ENCODE measurements at regions not wholly inside any gene's neighbourhood (a gene's known extent, or its start where the extent isn't known, plus 50 kb on each side); places are given as distances from the start of the nearest gene placed in this dataset.

DNA sequence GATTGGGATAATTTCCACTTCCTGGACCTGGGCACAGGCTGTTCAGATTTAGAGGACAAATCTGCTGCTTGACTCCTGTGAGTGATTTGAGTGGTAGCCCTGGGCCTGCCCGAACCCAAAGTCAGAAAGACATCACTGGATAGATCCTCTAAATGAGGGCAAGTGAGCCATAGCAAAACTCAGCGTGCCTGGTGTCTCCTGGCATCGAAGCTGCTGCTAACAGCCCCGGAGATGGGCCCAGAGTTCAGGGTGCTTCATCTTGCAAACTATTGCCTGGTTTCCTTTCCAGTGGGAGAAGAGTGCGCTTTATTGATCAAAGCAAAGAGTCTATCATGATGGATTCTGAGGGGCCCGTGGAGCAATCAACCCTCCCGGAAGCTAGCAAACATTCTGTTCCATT lies 153.1 kb upstream of the KLHL29 start:
- ChIA-PET POLR2A (ENCODE audit: low non-redundant PET) (no interaction called here), CTCF (no interaction called here)
- H3K27ac ChIP-seq, result no peak overlapping the region
- TF ChIP-seq, protein P1, sequence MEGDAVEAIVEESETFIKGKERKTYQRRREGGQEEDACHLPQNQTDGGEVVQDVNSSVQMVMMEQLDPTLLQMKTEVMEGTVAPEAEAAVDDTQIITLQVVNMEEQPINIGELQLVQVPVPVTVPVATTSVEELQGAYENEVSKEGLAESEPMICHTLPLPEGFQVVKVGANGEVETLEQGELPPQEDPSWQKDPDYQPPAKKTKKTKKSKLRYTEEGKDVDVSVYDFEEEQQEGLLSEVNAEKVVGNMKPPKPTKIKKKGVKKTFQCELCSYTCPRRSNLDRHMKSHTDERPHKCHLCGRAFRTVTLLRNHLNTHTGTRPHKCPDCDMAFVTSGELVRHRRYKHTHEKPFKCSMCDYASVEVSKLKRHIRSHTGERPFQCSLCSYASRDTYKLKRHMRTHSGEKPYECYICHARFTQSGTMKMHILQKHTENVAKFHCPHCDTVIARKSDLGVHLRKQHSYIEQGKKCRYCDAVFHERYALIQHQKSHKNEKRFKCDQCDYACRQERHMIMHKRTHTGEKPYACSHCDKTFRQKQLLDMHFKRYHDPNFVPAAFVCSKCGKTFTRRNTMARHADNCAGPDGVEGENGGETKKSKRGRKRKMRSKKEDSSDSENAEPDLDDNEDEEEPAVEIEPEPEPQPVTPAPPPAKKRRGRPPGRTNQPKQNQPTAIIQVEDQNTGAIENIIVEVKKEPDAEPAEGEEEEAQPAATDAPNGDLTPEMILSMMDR (conservative IDR thresholded peaks at IDR 0.05; ENCODE audit: low read depth), result no peak
- no peak for DNase-seq (ENCODE audit: low spot score)

DNA sequence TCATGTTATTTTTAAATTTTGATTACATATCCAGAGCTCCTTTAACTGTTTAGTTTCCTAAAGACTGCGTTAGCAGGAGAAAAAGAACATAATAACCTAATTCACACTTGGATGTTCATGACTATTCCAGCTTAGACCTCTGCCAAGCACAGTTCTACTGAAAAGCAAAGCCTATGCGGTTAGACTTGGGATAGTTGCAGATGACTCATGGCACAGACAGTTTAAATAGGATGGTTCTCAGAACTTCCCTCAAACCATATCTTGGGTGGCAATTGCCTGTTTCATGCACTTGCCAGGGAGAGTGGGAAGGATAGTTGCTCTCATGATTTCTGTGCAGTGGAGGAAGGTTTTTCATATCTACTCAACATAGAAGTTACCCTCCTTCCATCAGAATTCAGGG lies 149.7 kb upstream of the KLHL29 start:
- TF ChIP-seq, protein P1 (conservative IDR thresholded peaks at IDR 0.05; ENCODE audit: low read depth), result no peak
- DNase-seq (ENCODE audit: low spot score), result no peak
- H3K27ac ChIP-seq, result no peak overlapping the region
- ChIA-PET POLR2A (ENCODE audit: low non-redundant PET) (no interaction called here), CTCF (no interaction called here)

DNA sequence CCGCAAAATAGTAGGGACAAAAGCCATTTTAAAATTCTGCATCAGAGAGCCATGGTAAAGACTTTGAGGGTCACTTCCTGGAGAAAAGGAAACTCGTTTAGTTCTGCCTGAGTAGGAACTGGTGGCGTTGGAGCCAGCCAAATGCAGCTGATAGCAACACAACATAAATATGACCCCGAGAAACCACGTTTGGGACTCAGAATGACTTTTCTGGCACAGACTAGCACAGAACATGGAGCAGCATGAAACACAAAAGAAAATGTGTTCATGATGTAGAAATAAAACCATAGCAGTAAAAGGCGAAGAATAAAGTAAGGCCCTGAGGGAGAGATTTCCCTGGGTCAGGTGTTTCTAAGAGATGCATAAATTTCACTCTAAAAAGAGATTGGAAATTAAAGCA lies 149.2 kb upstream of the KLHL29 start:
- CTCF ChIA-PET, result no interaction called here
- DNase-seq (ENCODE audit: low spot score), result no peak
- POLR2A ChIA-PET (ENCODE audit: low non-redundant PET), result no interaction called here
- H3K27ac ChIP-seq, result no peak overlapping the region
- TF ChIP-seq, protein P1 (conservative IDR thresholded peaks at IDR 0.05; ENCODE audit: low read depth), result no peak

DNA sequence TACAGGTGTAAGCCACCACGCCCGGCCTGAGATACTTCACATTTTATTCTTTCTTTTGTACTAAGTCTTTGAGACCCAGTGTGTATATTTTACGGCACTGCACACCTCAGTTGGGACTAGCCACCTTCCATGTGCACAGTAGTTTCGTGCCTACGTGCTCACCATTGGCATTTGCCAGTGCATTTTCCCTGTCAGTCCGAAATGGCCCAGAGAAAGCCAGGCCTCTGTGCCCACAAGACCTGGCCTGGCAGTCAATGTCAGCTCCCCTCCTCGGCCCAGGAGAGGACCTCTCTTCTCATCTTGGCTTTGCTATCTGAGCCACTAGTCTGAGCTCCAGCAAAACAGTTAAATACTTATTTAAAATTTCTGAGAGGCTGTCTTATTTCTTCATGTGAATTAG lies 147.8 kb upstream of the KLHL29 start:
- no peak overlapping the region for H3K27ac ChIP-seq
- no peak for DNase-seq (ENCODE audit: low spot score)
- CTCF ChIA-PET, result no interaction called here
- POLR2A ChIA-PET (ENCODE audit: low non-redundant PET), result no interaction called here
- TF ChIP-seq, protein P1 (conservative IDR thresholded peaks at IDR 0.05; ENCODE audit: low read depth), result no peak

DNA sequence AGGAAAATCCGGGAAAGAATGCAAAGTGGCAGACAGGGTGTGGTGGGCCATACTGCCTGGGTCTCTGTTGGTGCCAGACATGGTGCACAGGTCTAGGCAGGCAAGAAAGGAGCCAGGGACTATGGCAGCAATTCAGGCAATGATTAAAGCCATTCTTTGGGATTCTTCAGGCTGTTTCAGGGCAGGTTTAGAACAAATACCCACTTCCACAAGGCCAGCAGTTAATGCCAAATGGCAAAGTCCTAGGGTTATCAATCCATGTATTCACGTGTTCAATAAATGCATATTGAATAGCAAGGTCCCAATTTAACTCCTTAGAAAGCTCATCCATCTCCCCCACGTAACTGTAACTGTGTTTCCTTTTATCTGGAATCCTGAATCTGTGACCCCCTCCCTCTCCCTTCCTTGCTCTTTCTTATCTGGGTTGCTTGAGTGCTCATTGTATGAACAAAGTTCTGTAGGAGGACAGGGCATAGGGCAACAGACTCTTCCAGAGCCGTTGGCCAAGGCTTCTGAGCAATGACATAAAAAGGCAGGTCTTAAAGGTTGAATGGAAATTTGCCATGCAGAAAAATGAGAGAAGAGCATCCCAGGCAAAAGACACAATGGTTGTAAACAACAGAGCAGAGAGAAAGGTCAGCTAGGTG lies 146.8 kb upstream of the KLHL29 start:
- ChIA-PET CTCF (no interaction called here), POLR2A (ENCODE audit: low non-redundant PET) (no interaction called here)
- TF ChIP-seq, protein P1 (conservative IDR thresholded peaks at IDR 0.05; ENCODE audit: low read depth), result no peak
- no peak for DNase-seq (ENCODE audit: low spot score)
- H3K27ac ChIP-seq, result no peak overlapping the region

DNA sequence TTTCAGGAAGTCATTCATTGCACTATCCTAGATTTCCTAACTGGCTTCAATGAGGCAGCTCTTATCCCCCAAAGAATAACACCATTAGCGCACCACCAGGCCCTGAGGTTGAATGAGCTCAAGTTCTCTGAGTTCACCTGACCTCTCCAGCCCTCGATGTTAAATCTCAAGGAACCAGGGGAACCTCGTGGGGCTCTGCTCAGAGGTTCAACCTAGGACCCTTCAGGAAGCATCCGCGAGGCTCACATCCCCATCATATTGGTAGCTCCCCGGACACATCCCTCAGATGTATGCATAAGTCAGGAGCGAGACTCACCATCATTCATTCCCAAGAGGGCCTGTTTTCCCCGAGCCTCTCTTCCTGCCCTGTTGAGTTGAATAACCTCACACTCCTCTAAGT lies 145.6 kb upstream of the KLHL29 start:
- ChIA-PET CTCF (no interaction called here), POLR2A (ENCODE audit: low non-redundant PET) (no interaction called here)
- no peak for DNase-seq (ENCODE audit: low spot score)
- TF ChIP-seq, protein P1 (conservative IDR thresholded peaks at IDR 0.05; ENCODE audit: low read depth), result no peak
- H3K27ac ChIP-seq, result no peak overlapping the region

DNA sequence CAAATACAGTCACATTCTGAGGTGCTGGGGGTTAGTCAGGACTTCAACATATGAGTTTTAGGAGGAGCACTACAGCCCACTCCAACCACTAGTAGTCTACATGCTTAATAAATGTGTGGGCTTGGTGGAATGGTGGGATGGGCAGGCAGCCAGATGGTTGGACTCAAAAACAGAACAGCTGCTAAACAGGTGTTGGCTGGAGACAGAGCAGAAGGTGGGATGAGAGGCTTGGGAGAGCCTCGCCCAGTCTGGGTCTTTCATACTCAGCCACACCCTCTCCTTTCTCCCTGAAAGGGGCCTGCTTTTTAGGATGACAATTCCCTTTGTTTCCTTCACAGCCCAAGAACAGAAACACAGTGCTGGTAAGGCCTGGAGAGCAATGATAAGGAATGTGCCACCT lies 143.9 kb upstream of the KLHL29 start:
- ChIA-PET CTCF (no interaction called here), POLR2A (ENCODE audit: low non-redundant PET) (no interaction called here)
- TF ChIP-seq, protein P1 (conservative IDR thresholded peaks at IDR 0.05; ENCODE audit: low read depth), result no peak
- DNase-seq (ENCODE audit: low spot score), result no peak
- H3K27ac ChIP-seq, result no peak overlapping the region
